ENCODE measurements at regions not wholly inside any gene's neighbourhood (a gene's known extent, or its start where the extent isn't known, plus 50 kb on each side); places are given as distances from the start of the nearest gene placed in this dataset.
"Not testable (repeated sequence)": the region's sequence is repeated elsewhere in the genome, so short reads cannot be mapped to it uniquely, and the experiment has no call there.

DNA sequence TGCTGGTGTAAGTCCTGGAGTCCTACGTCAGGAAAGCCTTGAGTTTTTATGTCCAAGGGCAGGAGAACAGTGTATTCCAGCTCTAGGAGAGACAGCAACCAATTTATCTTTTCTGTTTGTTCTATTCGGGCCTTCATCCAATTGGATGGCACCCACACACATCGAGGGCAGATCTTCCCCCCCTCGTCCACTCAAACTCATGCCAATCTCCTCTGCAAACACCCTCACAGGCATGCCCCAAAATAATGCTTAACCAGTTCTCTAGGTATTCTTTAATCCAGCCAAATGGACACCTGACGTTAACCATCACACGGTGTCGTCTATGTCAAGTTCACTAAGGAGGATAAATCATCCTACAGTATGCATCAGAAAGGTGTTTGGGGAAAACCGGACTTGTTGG is 102.5 kb upstream of the TRPM1 start:
- no peak for TF ChIP-seq CTCF (IDR thresholded peaks at IDR 0.05; ENCODE audit: low read depth, low read length)
- DNase-seq (ENCODE audit: extremely low read depth, low read depth): no peak

DNA sequence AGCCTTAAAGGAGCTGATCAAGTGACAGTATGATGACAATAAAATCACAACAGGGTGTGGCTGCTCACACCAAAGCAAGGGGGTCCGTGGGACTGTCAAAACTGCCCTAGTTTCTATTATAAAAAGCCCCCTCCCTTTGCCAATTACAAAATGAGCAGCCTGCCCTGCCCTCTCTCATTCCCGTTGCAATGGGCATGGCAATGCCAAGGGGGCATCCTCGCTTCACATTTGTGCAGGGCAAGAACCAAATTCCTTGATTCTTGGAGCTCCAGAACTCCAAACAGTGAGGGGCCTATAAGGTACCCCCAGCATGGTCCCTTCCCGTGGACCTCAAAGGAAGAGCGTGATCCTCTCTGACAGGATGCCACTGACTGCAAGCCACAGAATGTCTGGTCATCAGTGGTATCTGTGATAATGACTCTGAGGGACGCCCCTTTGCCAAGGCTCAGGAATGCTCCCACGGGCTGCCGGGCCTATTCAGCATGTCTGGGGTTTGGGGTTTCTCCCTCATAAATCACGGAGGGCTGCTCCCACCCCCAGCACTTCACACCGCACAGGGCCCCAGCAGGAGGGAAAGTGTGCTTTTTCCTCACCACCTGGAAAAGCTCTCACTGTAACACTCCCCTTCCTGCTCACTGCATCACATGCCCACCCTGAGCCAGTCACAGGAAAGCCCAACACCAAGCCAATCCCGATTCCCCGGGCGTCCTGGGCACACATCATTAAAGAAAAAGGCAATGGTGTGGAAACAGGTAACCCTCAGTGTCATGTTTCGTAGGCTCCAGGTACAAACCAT is 105.1 kb upstream of the TRPM1 start:
- TF ChIP-seq CTCF (IDR thresholded peaks at IDR 0.05; ENCODE audit: low read depth, low read length): peak; percentile 30
- no peak for DNase-seq (ENCODE audit: extremely low read depth, low read depth)

DNA sequence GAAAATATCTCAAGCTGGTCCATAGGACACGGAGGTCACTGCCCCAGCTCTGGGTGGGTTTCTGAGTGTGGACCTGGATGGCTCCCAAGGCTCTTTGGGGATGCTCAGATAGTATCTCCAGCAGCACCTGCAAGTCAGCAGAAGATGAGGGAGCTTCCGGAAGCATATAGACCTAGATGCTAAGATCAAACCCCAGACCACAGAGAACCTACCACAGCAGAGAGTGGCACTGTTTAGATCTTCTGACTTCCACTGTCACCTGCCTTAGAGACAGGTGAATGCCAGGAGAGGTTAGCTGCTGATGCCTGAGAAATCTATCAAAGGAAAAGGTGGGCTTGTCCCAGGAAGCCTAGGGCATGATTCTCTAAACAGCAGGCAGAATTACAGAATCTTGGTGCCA is 105.7 kb upstream of the TRPM1 start:
- no peak for TF ChIP-seq CTCF (IDR thresholded peaks at IDR 0.05; ENCODE audit: low read depth, low read length)
- no peak for DNase-seq (ENCODE audit: extremely low read depth, low read depth)

DNA sequence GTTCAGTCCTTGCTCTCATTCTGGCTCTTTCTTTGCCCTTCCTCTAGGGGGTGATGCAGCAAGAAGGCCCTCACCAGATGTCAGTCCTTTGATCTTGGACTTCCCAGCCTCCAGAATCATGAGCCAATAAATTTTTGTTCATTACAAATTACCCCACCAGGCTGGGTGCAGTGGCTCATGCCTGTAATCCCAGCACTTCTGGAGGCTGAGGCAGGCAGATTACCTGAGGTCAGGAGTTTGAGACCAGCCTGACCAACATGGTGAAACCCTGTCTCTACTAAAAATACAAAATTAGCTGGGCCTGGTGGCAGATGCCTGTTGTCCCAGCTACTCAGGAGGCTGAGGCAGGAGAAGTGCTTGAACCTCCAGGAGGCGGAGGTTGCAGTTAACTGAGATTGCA is 106.3 kb upstream of the TRPM1 start:
- not testable (repeated sequence) for DNase-seq (ENCODE audit: extremely low read depth, low read depth)

- TF ChIP-seq CTCF (IDR thresholded peaks at IDR 0.05; ENCODE audit: low read depth, low read length): no peak
- no peak for DNase-seq (ENCODE audit: extremely low read depth, low read depth)
Observed at GRCh38 chr15:31208817-31209216, 107.3 kb upstream of the TRPM1 start.

DNA sequence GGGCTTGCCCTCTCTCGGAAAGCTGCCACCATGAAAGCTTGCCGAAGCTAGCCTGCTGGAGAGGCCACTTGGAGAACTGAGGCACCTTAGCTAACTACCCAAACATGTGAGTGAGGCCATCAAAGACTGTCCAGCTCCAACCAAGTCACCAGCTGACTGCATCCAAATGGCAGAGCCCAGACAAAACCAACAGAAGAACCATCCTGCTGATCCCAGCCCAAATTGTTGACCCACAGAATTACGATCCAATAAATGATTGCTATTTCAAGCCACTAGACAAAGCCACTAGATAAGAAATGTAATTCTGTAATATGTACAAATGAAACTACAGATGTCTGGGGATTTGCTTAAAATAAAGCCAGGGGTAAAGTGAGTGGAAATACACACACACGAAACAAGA is 109.8 kb upstream of the TRPM1 start:
- no peak for DNase-seq (ENCODE audit: extremely low read depth, low read depth)
- no peak for TF ChIP-seq CTCF (IDR thresholded peaks at IDR 0.05; ENCODE audit: low read depth, low read length)

DNA sequence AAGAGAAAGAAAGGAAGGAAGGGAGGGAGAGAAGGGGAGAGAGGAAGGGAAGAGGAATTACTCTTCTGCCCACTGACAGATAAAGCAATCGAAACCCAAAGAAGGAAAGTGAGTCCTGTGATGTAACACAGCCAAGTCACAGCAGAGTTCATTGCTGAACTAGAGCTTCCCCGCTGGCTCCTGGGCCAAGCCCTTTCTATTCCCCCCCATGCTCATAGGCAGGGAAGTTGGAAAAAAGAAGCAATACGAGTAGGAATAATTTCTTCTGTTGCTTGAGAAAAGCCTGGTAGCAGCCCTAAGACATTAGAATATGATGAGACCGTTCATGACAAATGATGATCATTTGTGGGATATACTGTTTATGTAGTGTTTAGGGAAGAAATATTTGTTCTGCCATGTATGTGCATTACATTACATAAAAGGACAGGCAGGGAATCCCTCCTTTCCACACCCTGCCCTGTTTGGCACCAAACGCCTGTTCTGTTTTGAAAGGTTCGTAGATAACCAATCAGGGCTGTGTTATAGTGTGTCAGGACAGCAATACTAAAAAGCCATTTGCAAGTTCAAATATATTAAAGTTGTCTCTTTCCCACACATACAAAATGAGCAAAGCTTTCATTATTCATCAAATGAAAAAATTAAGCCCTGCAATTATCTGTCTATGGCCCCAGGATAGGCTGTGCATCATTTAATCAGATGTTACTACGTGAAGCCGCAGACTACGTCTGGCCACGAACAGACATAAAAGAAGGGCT is 111.0 kb upstream of the TRPM1 start:
- DNase-seq (ENCODE audit: extremely low read depth, low read depth): no peak
- no peak for TF ChIP-seq CTCF (IDR thresholded peaks at IDR 0.05; ENCODE audit: low read depth, low read length)

Data from AG09319 (cell line).